ENCODE measurements at regions not wholly inside any gene's neighbourhood (a gene's known extent, or its start where the extent isn't known, plus 50 kb on each side); places are given as distances from the start of the nearest gene placed in this dataset.

DNA sequence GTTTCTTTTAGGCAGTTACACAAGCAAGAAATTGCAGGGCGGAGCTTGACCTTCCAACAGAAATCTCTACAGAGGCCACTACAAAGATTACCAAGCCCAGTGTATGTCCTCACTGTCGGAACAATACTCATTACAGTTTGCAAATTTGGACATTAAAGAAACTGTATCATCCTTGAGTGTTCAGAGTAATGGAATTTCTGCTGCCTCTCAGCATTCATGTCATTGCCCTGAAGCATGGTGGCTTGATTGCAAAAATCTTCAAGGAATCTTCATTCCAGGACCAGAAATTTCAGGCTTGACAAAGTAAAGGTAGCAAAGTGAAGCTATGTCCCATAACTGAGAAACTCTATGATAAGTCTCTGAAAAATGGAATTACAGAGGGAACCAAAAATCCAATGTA lies 134.6 kb upstream of the MAP3K1 start:
- TF ChIP-seq EZH2 (IDR thresholded peaks at IDR 0.05; ENCODE audit: borderline replicate concordance, insufficient read depth, low read length, poor library complexity, severe bottlenecking) (no peak), POLR2AphosphoS5 (IDR thresholded peaks at IDR 0.05) (no peak), TAF1 (IDR thresholded peaks at IDR 0.05; ENCODE audit: low read depth) (no peak), CTCF (IDR thresholded peaks at IDR 0.05; ENCODE audit: poor library complexity, severe bottlenecking) (no peak), EP300 (conservative IDR thresholded peaks at IDR 0.05; ENCODE audit: poor library complexity, severe bottlenecking) (no peak), SMC3 (conservative IDR thresholded peaks at IDR 0.05; ENCODE audit: poor library complexity) (no peak)
- TF ChIP-seq, protein P1, sequence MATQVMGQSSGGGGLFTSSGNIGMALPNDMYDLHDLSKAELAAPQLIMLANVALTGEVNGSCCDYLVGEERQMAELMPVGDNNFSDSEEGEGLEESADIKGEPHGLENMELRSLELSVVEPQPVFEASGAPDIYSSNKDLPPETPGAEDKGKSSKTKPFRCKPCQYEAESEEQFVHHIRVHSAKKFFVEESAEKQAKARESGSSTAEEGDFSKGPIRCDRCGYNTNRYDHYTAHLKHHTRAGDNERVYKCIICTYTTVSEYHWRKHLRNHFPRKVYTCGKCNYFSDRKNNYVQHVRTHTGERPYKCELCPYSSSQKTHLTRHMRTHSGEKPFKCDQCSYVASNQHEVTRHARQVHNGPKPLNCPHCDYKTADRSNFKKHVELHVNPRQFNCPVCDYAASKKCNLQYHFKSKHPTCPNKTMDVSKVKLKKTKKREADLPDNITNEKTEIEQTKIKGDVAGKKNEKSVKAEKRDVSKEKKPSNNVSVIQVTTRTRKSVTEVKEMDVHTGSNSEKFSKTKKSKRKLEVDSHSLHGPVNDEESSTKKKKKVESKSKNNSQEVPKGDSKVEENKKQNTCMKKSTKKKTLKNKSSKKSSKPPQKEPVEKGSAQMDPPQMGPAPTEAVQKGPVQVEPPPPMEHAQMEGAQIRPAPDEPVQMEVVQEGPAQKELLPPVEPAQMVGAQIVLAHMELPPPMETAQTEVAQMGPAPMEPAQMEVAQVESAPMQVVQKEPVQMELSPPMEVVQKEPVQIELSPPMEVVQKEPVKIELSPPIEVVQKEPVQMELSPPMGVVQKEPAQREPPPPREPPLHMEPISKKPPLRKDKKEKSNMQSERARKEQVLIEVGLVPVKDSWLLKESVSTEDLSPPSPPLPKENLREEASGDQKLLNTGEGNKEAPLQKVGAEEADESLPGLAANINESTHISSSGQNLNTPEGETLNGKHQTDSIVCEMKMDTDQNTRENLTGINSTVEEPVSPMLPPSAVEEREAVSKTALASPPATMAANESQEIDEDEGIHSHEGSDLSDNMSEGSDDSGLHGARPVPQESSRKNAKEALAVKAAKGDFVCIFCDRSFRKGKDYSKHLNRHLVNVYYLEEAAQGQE (IDR thresholded peaks at IDR 0.05; ENCODE audit: borderline replicate concordance), result no peak
